HAP-1 (cell line): ENCODE measurements at regions not wholly inside any gene's neighbourhood (a gene's known extent, or its start where the extent isn't known, plus 50 kb on each side); places are given as distances from the start of the nearest gene placed in this dataset.
"Not testable (repeated sequence)": the region's sequence is repeated elsewhere in the genome, so short reads cannot be mapped to it uniquely, and the experiment has no call there.

Source experiments
- DNase-seq, 2 experiments: peaks; one replicate each; pipeline ENCODE4 v3.0.0-alpha.2; 2016 to 2020; ENCODE audit warnings: low spot score in 2 of 2
- H3K27me3 ChIP-seq: fragments of 250-450 bp; sonication (Bioruptor Pico); 2 replicates; pipeline ENCODE4 v1.5.1; 2020; ENCODE audit warnings: low read depth, mild to moderate bottlenecking, moderate library complexity
- H3K36me3 ChIP-seq: fragments of 250-450 bp; sonication (Bioruptor Pico); replicated peaks from 2 replicates; pipeline ENCODE4 v1.5.1; 2020; ENCODE audit warnings: mild to moderate bottlenecking
- H3K4me1 ChIP-seq: fragments of 250-450 bp; sonication (Bioruptor Pico); 2 replicates; pipeline ENCODE4 v1.5.1; 2020; ENCODE audit warnings: mild to moderate bottlenecking
- H3K4me3 ChIP-seq: fragments of 250-450 bp; sonication (Bioruptor Pico); 2 replicates; pipeline ENCODE4 v1.5.1; 2020; ENCODE audit warnings: mild to moderate bottlenecking, moderate library complexity
- H3K9me3 ChIP-seq: fragments of 250-450 bp; sonication (Bioruptor Pico); 2 replicates; pipeline ENCODE4 v1.5.1; 2020; ENCODE audit warnings: mild to moderate bottlenecking, moderate library complexity
- in situ Hi-C: fragments of 300-500 bp; cut with MboI; formaldehyde crosslinking; loops from 3 replicates; pipeline ENCODE4 v1.14.3; 2020; ENCODE audit warnings: low sequenced_read_pairs, inconsistent platforms, mixed read lengths

DNA sequence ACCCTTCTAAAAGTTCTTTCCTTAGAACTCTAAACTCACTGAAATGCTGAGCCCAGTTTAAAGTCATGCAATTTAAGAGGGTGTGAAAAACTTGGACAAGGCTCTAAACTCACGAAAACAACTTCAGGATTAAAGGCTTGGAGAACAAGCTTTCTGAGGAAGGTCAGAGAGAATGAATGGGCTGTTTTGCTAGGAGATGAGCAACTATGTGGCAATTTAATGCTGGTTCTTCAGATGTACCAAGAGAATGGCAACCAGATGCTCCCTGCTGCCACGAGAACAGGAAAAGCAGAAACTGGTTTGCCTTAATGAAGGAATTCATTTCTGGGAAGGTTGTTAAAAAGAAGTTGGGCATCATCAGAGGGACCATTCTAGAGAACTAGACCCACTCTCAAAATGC, 77.8 kb upstream of the PMAIP1 start:
- H3K9me3 ChIP-seq = no peaks in the 10 kb centered on the region
- in situ Hi-C loops = loop anchor here (5.0 kb wide), 2 partner anchors 190 to 365 kb away; no protein-coding TSS in a partner anchor
- no peak overlapping the region for H3K4me3 ChIP-seq
- DNase-seq = no peak
- H3K27me3 ChIP-seq = 0 out of 2 replicates have a peak, but pooled peaks cover 4% of the 10 kb centered on the region
- no peaks in the 10 kb centered on the region for H3K36me3 ChIP-seq
- H3K4me1 ChIP-seq = no peaks in the 10 kb centered on the region

GRCh38 chr18:59820663-59821062, 79.1 kb upstream of the PMAIP1 start:
- H3K4me3 ChIP-seq = no peak overlapping the region
- in situ Hi-C loops = loop anchor here (5.0 kb wide), 2 partner anchors 188 to 363 kb away; no protein-coding TSS in a partner anchor

GRCh38 chr18:59818769-59819168, 81.0 kb upstream of the PMAIP1 start:
- Histone ChIP-seq H3K4me3 (no peak overlapping the region), H3K4me1 (no peaks in the 10 kb centered on the region), H3K27me3 (0 out of 2 replicates have a peak, but pooled peaks cover 4% of the 10 kb centered on the region), H3K9me3 (no peaks in the 10 kb centered on the region), H3K36me3 (no peaks in the 10 kb centered on the region)
- in situ Hi-C loops = no loop called here
- no peak for DNase-seq

More at GRCh38 chr18:59820663-59821062, 79.1 kb upstream of the PMAIP1 start:
- H3K9me3 ChIP-seq = no peaks in the 10 kb centered on the region
- H3K27me3 ChIP-seq = 0 out of 2 replicates have a peak, but pooled peaks cover 4% of the 10 kb centered on the region
- H3K4me1 ChIP-seq = no peaks in the 10 kb centered on the region
- no peaks in the 10 kb centered on the region for H3K36me3 ChIP-seq
- DNase-seq = no peak

DNA sequence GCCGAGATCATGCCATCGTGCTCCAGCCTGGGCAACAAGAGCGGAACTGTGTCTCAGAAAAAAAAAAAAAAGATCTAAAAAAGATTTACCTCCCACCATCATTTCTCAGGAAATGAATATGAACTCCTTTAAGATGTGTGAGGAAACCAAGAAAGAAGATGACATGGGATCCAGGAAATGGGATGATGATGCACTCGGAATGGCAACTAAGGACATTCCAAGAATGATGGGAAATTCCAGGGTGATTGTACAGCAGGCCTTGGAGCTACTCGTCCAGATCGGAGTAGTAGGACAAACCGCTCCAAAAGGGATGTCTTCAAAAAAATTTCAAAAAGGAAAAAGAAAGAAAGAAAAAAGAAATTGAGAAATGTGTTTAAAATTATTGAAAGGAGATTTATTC, 84.9 kb upstream of the PMAIP1 start:
- H3K36me3 ChIP-seq = no peaks in the 10 kb centered on the region
- H3K27me3 ChIP-seq = no peaks in the 10 kb centered on the region
- DNase-seq = no peak
- H3K9me3 ChIP-seq = no peaks in the 10 kb centered on the region
- no peaks in the 10 kb centered on the region for H3K4me1 ChIP-seq
- no peak overlapping the region for H3K4me3 ChIP-seq
- in situ Hi-C loops = no loop called here

DNA sequence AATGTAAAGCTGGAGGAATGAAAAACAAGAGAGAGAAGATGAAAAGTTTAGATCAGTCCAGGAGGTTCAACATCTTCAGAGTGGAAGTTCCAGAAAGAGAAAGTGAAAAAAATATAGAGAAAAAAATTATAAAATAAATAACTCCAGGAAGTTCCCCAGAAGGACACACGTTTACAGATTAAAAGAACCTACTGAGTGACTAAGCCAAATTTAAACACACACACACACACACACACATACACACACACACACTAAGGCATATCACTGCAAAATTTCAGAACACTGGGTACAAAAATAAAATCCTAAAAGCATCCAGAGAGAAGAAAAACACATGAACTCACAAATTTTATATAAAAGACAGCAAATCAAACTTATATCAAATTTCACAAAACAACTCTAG, 85.9 kb upstream of the PMAIP1 start:
- H3K27me3 ChIP-seq = no peaks in the 10 kb centered on the region
- no peak for DNase-seq
- no peak overlapping the region for H3K4me3 ChIP-seq
- in situ Hi-C loops = no loop called here
- H3K4me1 ChIP-seq = no peaks in the 10 kb centered on the region
- H3K36me3 ChIP-seq = no peaks in the 10 kb centered on the region
- no peaks in the 10 kb centered on the region for H3K9me3 ChIP-seq

DNA sequence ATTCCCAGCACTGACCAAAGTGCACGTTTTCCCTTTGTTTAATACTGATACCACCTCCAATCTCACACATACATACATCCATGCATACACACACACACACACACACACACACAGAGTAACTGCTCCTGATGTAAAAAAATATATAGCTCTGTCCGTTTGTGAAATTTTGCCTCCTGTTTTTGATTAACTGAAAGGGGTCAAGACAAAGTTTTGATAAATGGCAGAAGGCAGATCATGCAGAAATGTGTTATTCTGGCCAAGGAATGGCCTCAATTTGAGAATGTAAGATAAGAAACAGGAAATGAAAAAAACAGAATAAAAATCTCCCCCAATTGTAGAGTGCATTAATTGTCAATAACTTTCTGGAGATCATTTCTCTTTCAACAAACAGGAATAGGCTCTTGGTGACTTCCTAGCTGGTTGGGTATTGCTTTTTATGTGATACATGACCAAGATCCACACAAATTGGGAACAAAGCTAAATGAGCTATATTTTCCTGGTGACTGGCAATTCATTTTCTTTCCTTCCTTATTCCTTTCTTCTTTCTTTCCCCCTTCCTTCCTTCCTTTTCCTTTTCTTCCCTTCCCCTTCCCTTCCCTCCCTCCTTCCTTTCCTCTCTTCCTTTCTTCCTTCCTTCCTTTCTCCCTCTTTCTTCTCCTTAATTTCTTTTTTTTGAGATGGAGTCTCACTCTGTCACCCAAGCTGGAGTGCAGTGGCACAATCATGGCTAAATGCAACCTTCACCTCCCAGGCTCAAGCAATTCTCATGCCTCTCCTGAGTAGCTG, 88.9 kb upstream of the PMAIP1 start:
- Histone ChIP-seq H3K9me3 (no peaks in the 10 kb centered on the region), H3K4me1 (no peaks in the 10 kb centered on the region), H3K27me3 (no peaks in the 10 kb centered on the region), H3K4me3 (no peak overlapping the region), H3K36me3 (no peaks in the 10 kb centered on the region)
- no peak for DNase-seq
- in situ Hi-C loops = no loop called here

GRCh38 chr18:59810183-59810582, 89.6 kb upstream of the PMAIP1 start:
- no peaks in the 10 kb centered on the region for H3K9me3 ChIP-seq
- in situ Hi-C loops = no loop called here
- DNase-seq = no peak
- no peaks in the 10 kb centered on the region for H3K4me1 ChIP-seq
- no peaks in the 10 kb centered on the region for H3K36me3 ChIP-seq
- no peak overlapping the region for H3K4me3 ChIP-seq
- no peaks in the 10 kb centered on the region for H3K27me3 ChIP-seq

- Histone ChIP-seq H3K27me3 (no peaks in the 10 kb centered on the region), H3K36me3 (no peaks in the 10 kb centered on the region), H3K4me3 (no peak overlapping the region), H3K9me3 (no peaks in the 10 kb centered on the region), H3K4me1 (no peaks in the 10 kb centered on the region)
- DNase-seq = no peak
- in situ Hi-C loops = no loop called here
Observed at GRCh38 chr18:59802031-59802430, 97.8 kb upstream of the PMAIP1 start.

DNA sequence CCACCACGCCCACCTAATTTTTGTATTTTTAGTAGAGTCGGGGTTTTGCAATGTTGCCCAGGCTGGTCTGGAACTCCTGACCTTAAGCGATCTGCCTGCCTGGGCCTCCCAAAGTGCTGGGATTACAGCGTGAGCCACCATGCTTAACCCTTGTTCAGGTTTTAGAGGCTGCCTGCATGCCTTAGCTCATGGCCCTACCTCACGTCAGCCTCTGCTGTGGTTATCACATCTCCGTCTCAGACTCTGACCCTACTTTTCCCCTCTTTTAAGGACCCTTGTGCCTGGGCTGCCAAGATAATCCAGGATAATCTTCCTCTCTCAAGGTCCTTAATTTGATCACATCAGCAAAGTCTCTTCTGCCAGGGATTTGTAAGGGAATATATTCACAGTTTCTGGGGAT, 98.2 kb upstream of the PMAIP1 start:
- Histone ChIP-seq H3K27me3 (no peaks in the 10 kb centered on the region), H3K4me3 (no peak overlapping the region), H3K4me1 (no peaks in the 10 kb centered on the region), H3K36me3 (no peaks in the 10 kb centered on the region), H3K9me3 (no peaks in the 10 kb centered on the region)
- in situ Hi-C loops = no loop called here
- no peak for DNase-seq

DNA sequence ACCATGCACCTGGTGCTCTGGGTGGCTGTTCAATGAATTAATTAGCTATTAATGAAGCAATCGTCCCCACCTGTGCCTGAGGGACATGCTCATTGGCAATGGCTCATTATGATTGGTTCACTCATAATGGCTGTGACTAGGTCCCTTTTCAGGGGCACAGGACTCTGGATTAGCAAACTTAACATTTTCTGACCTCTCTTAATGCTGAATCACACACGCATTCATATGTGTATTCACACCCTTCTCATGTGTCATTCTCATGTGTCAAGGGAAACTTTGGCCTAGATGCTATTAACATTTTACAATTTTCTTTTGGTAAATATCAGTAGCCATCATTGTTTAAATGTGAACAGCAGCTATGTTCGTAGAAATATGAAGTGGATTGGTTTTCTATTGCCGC, 98.9 kb upstream of the PMAIP1 start:
- Histone ChIP-seq H3K27me3 (no peaks in the 10 kb centered on the region), H3K9me3 (no peaks in the 10 kb centered on the region), H3K4me3 (no peak overlapping the region), H3K4me1 (no peaks in the 10 kb centered on the region), H3K36me3 (no peaks in the 10 kb centered on the region)
- no peak for DNase-seq
- in situ Hi-C loops = no loop called here

- H3K36me3 ChIP-seq = no peaks in the 10 kb centered on the region
- no peaks in the 10 kb centered on the region for H3K9me3 ChIP-seq
- no peaks in the 10 kb centered on the region for H3K4me1 ChIP-seq
- H3K4me3 ChIP-seq = no peak overlapping the region
- no peak for DNase-seq
- H3K27me3 ChIP-seq = no peaks in the 10 kb centered on the region
- in situ Hi-C loops = no loop called here
Observed at GRCh38 chr18:59799383-59800015, 100.3 kb upstream of the PMAIP1 start.

- Histone ChIP-seq H3K36me3 (no peaks in the 10 kb centered on the region), H3K27me3 (no peaks in the 10 kb centered on the region; the same call in 1 of the 2 replicates), H3K4me3 (no peak overlapping the region), H3K9me3 (no peaks in the 10 kb centered on the region), H3K4me1 (no peaks in the 10 kb centered on the region)
- no peak for DNase-seq
- in situ Hi-C loops = no loop called here
Observed at GRCh38 chr18:59795882-59796281, 98.7 kb upstream of the CCBE1 start.

GRCh38 chr18:59792353-59792752, 95.1 kb upstream of the CCBE1 start:
- H3K27me3 ChIP-seq = no peaks in the 10 kb centered on the region; the same call in 1 of the 2 replicates
- H3K9me3 ChIP-seq = no peaks in the 10 kb centered on the region
- no peak for DNase-seq
- in situ Hi-C loops = no loop called here
- H3K36me3 ChIP-seq = no peaks in the 10 kb centered on the region
- H3K4me1 ChIP-seq = no peaks in the 10 kb centered on the region
- no peak overlapping the region for H3K4me3 ChIP-seq

DNA sequence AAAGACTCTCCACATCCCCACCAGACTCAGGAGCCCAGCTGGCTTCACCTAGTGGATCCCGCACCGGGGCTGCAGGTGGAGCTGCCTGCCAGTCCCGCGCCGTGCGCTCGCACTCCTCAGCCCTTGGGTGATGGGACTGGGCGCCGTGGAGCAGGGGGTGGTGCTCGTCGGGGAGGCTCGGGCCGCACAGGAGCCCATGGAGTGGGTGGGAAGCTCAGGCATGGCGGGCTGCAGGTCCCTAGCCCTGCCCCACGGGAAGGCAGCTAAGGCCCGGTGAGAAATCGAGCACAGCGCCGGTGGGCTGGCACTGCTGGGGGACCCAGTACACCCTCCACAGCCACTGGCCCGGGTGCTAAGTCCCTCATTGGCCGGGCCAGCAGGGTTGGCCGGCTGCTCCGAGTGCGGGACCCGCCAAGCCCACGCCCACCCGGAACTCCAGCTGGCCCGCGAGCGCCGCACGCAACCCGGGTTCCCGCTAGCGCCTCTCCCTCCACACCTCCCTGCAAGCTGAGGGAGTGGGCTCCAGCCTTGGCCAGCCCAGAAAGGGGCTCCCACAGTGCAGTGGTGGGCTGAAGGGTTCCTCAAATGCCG, 93.2 kb upstream of the CCBE1 start:
- H3K4me3 ChIP-seq, in situ Hi-C loops, DNase-seq, H3K9me3 ChIP-seq, H3K36me3 ChIP-seq, H3K4me1 ChIP-seq, H3K27me3 ChIP-seq: not testable (repeated sequence)
